NB4 (cell line): ENCODE measurements at regions not wholly inside any gene's neighbourhood (a gene's known extent, or its start where the extent isn't known, plus 50 kb on each side); places are given as distances from the start of the nearest gene placed in this dataset.

Source experiments
- DNase-seq: peaks from one replicate; pipeline ENCODE4 v3.0.0; 2010; ENCODE audit warnings: low read depth
- H3K4me3 ChIP-seq: one replicate; pipeline ENCODE4 v1.5.1; 2011; ENCODE audit warnings: mild to moderate bottlenecking, low read depth, low read length, moderate library complexity
- CTCF ChIP-seq: IDR thresholded peaks from one replicate; pipeline ENCODE4 v1.5.1; 2012; ENCODE audit warnings: low read depth, low read length
- MAX ChIP-seq: IDR thresholded peaks from 2 replicates; pipeline ENCODE4 v1.6.1; 2011; ENCODE audit warnings: low read depth, low read length
- MYC ChIP-seq: IDR thresholded peaks from 2 replicates; pipeline ENCODE4 v1.6.1; 2011; ENCODE audit warnings: low read depth, low read length
- POLR2A ChIP-seq: IDR thresholded peaks from 2 replicates; pipeline ENCODE4 v1.6.1; 2011; ENCODE audit warnings: mild to moderate bottlenecking; ENCODE audit not compliant: insufficient read length; ENCODE audit errors: extremely low read depth

GRCh38 chr4:19262467-19262866 lies 989.2 kb upstream of the SLIT2 start:
- H3K4me3 ChIP-seq, result no peak overlapping the region
- DNase-seq, result no peak
- TF ChIP-seq MYC, result no peak
- TF ChIP-seq POLR2A, result no peak
- no peak for TF ChIP-seq CTCF
- TF ChIP-seq MAX, result no peak

- TF ChIP-seq MAX (no peak), POLR2A (no peak), CTCF (no peak), MYC (no peak)
- no peak for DNase-seq
Measured at GRCh38 chr4:19260346-19260745, 991.4 kb upstream of the SLIT2 start.

GRCh38 chr4:19259920-19260319 lies 991.8 kb upstream of the SLIT2 start:
- no peak for DNase-seq
- TF ChIP-seq MYC (no peak), MAX (no peak)
- H3K4me3 ChIP-seq, result no peak overlapping the region

More at GRCh38 chr4:19260346-19260745, 991.4 kb upstream of the SLIT2 start:
- H3K4me3 ChIP-seq, result no peak overlapping the region

GRCh38 chr4:19256823-19257222 lies 994.9 kb upstream of the SLIT2 start:
- no peak overlapping the region for H3K4me3 ChIP-seq
- TF ChIP-seq CTCF, result no peak
- TF ChIP-seq MAX, result no peak
- no peak for TF ChIP-seq MYC
- no peak for TF ChIP-seq POLR2A
- DNase-seq, result no peak

GRCh38 chr4:19254486-19254885 lies 997.2 kb upstream of the SLIT2 start:
- no peak for TF ChIP-seq POLR2A
- no peak for TF ChIP-seq MYC
- TF ChIP-seq MAX, result no peak
- TF ChIP-seq CTCF, result no peak
- no peak for DNase-seq
- H3K4me3 ChIP-seq, result no peak overlapping the region

GRCh38 chr4:19248023-19248422 lies 1003.7 kb upstream of the SLIT2 start:
- no peak for DNase-seq
- TF ChIP-seq MYC, result no peak
- no peak for TF ChIP-seq MAX
- no peak for TF ChIP-seq CTCF
- TF ChIP-seq POLR2A, result no peak
- no peak overlapping the region for H3K4me3 ChIP-seq
